Gastroesophageal sphincter (tissue), 3 donors: ENCODE measurements at regions not wholly inside any gene's neighbourhood (a gene's known extent, or its start where the extent isn't known, plus 50 kb on each side); places are given as distances from the start of the nearest gene placed in this dataset.

ENCODE experiments used
- EP300 ChIP-seq: sonication (generic); formaldehyde crosslinking; IDR thresholded peaks from one replicate; pipeline ENCODE4 v1.6.1; 2017; ENCODE audit warnings: antibody characterized with exemption, mild to moderate bottlenecking
- POLR2A ChIP-seq, 2 donors: fragments of 450-650 bp; IDR thresholded peaks; one replicate each; pipeline ENCODE4 v1.6.1; 2017; ENCODE audit warnings: antibody characterized with exemption in 2 of 2, mild to moderate bottlenecking in 2 of 2, moderate library complexity in 1 of 2
- POLR2AphosphoS5 ChIP-seq: sonication (generic); formaldehyde crosslinking; IDR thresholded peaks from one replicate; pipeline ENCODE4 v1.6.1; 2017; ENCODE audit warnings: antibody characterized with exemption
- TF ChIP-seq, protein P1 (sequence below), 4 experiments: fragments of 200-600 bp in 2 of 4; fragments of 450-650 bp in 2 of 4; sonication (generic) in 1 of 4; IDR thresholded peaks; one replicate each; pipeline ENCODE4 v1.5.1; 2017 to 2019; ENCODE audit warnings: antibody characterized with exemption in 4 of 4, mild to moderate bottlenecking in 2 of 4, moderate library complexity in 2 of 4

GRCh38 chr18:78822949-78823285 is 156.7 kb upstream of the SALL3 start:
- TF ChIP-seq, protein P1, sequence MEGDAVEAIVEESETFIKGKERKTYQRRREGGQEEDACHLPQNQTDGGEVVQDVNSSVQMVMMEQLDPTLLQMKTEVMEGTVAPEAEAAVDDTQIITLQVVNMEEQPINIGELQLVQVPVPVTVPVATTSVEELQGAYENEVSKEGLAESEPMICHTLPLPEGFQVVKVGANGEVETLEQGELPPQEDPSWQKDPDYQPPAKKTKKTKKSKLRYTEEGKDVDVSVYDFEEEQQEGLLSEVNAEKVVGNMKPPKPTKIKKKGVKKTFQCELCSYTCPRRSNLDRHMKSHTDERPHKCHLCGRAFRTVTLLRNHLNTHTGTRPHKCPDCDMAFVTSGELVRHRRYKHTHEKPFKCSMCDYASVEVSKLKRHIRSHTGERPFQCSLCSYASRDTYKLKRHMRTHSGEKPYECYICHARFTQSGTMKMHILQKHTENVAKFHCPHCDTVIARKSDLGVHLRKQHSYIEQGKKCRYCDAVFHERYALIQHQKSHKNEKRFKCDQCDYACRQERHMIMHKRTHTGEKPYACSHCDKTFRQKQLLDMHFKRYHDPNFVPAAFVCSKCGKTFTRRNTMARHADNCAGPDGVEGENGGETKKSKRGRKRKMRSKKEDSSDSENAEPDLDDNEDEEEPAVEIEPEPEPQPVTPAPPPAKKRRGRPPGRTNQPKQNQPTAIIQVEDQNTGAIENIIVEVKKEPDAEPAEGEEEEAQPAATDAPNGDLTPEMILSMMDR (IDR thresholded peaks at IDR 0.05) = no peak
- TF ChIP-seq POLR2A (IDR thresholded peaks at IDR 0.05) = no peak
- no peak for TF ChIP-seq POLR2AphosphoS5
- no peak for TF ChIP-seq EP300
